Neural cell (in vitro differentiated cells): ENCODE measurements at regions not wholly inside any gene's neighbourhood (a gene's known extent, or its start where the extent isn't known, plus 50 kb on each side); places are given as distances from the start of the nearest gene placed in this dataset.

ENCODE experiments used
- H2AFZ ChIP-seq: fragments of 200-600, 300-800 bp; sonication (generic), shearing (Covaris generic); 2 replicates; pipeline ENCODE4 v1.6.0; 2014; ENCODE audit warnings: low read depth, mild to moderate bottlenecking, antibody characterized with exemption, low read length, moderate library complexity
- H3F3A ChIP-seq: fragments of 200-600 bp; shearing (Covaris generic); 2 replicates; pipeline ENCODE4 v1.6.1; 2016; ENCODE audit warnings: mild to moderate bottlenecking, moderate library complexity, mixed read lengths, antibody characterized with exemption, low read length; ENCODE audit not compliant: insufficient read depth, poor library complexity, severe bottlenecking
- H3K27ac ChIP-seq: fragments of 200-600, 300-800 bp; sonication (generic), shearing (Covaris generic); 2 replicates; pipeline ENCODE4 v1.5.1; 2014; ENCODE audit warnings: mild to moderate bottlenecking, low read length, moderate library complexity
- H3K27me3 ChIP-seq: fragments of 300-800, 200-600 bp; sonication (generic), shearing (Covaris generic); 2 replicates; pipeline ENCODE4 v1.6.0; 2014; ENCODE audit warnings: mild to moderate bottlenecking, low read depth, low read length, moderate library complexity; ENCODE audit not compliant: insufficient read depth
- H3K36me3 ChIP-seq: fragments of 300-800, 200-600 bp; sonication (generic), shearing (Covaris generic); 2 replicates; pipeline ENCODE4 v1.5.1; 2014; ENCODE audit warnings: mild to moderate bottlenecking, antibody characterized with exemption, low read length, moderate library complexity; ENCODE audit not compliant: insufficient read depth
- H3K4me2 ChIP-seq: fragments of 300-800, 200-600 bp; sonication (generic), shearing (Covaris generic); 2 replicates; pipeline ENCODE4 v1.6.0; 2014; ENCODE audit warnings: mild to moderate bottlenecking, low read length
- H3K4me3 ChIP-seq: fragments of 300-800, 200-600 bp; sonication (generic), shearing (Covaris generic); 2 replicates; pipeline ENCODE4 v1.5.1; 2014; ENCODE audit warnings: mild to moderate bottlenecking, low read length, moderate library complexity
- H3K79me2 ChIP-seq: fragments of 200-600 bp; shearing (Covaris generic); replicated peaks from 2 replicates; pipeline ENCODE4 v1.6.0; 2014; ENCODE audit warnings: mild to moderate bottlenecking, low read length, moderate library complexity; ENCODE audit not compliant: insufficient read depth
- H3K9ac ChIP-seq: fragments of 300-800, 200-600 bp; sonication (generic), shearing (Covaris generic); 2 replicates; pipeline ENCODE4 v1.6.1; 2016; ENCODE audit warnings: mild to moderate bottlenecking, low read length, mixed read lengths
- H3K9me2 ChIP-seq: fragments of 200-600 bp; shearing (Covaris generic); 2 replicates; pipeline ENCODE4 v1.6.1; 2016; ENCODE audit warnings: mild to moderate bottlenecking, low read length, mixed read lengths; ENCODE audit not compliant: insufficient read depth
- H3K9me3 ChIP-seq: fragments of 200-600, 300-800 bp; sonication (generic), shearing (Covaris generic); 2 replicates; pipeline ENCODE4 v1.6.1; 2016; ENCODE audit warnings: mild to moderate bottlenecking, mixed run types, low read length, moderate library complexity, mixed read lengths
- H4K20me1 ChIP-seq: fragments of 200-600 bp; shearing (Covaris generic); 2 replicates; pipeline ENCODE4 v1.6.1; 2016; ENCODE audit warnings: mild to moderate bottlenecking, mixed run types; ENCODE audit not compliant: insufficient read depth
- CTCF ChIP-seq: fragments of 450-650 bp; IDR thresholded peaks from 2 replicates; pipeline ENCODE4 v1.5.1; 2014; ENCODE audit warnings: antibody characterized with exemption, mild to moderate bottlenecking, moderate library complexity; ENCODE audit not compliant: poor library complexity, severe bottlenecking
- EP300 ChIP-seq: fragments of 450-650 bp; conservative IDR thresholded peaks from 2 replicates; pipeline ENCODE4 v1.6.1; 2014; ENCODE audit warnings: antibody characterized with exemption, mild to moderate bottlenecking, moderate library complexity; ENCODE audit not compliant: poor library complexity, severe bottlenecking
- EZH2 ChIP-seq: fragments of 200-600, 300-800 bp; shearing (Covaris generic), sonication (generic); IDR thresholded peaks from 2 replicates; pipeline ENCODE4 v1.6.1; 2014; ENCODE audit warnings: antibody characterized with exemption, low read length, borderline replicate concordance, mild to moderate bottlenecking; ENCODE audit not compliant: insufficient read depth, poor library complexity, severe bottlenecking
- MXI1 ChIP-seq: fragments of 450-650 bp; conservative IDR thresholded peaks from 2 replicates; pipeline ENCODE4 v1.6.1; 2014; ENCODE audit warnings: antibody characterized with exemption, mild to moderate bottlenecking; ENCODE audit not compliant: poor library complexity, severe bottlenecking
- POLR2AphosphoS5 ChIP-seq: IDR thresholded peaks from 2 replicates; pipeline ENCODE4 v1.6.1; 2012
- RAD21 ChIP-seq: fragments of 450-650 bp; conservative IDR thresholded peaks from 2 replicates; pipeline ENCODE4 v1.6.1; 2014; ENCODE audit warnings: antibody characterized with exemption, mild to moderate bottlenecking, moderate library complexity
- REST ChIP-seq: IDR thresholded peaks from 2 replicates; pipeline ENCODE4 v1.6.1; 2012; ENCODE audit warnings: borderline replicate concordance
- SMC3 ChIP-seq: fragments of 450-650 bp; conservative IDR thresholded peaks from 2 replicates; pipeline ENCODE4 v1.6.1; 2014; ENCODE audit warnings: antibody characterized with exemption, mild to moderate bottlenecking, moderate library complexity; ENCODE audit not compliant: poor library complexity
- TAF1 ChIP-seq: IDR thresholded peaks from 2 replicates; pipeline ENCODE4 v1.6.1; 2012; ENCODE audit warnings: low read depth

GRCh38 chr13:53775807-53776206 is 747.2 kb downstream of the OLFM4 start:
- H3K27ac ChIP-seq, result no peak overlapping the region
- no peaks in the 10 kb centered on the region for H3F3A ChIP-seq
- no peak overlapping the region for H3K4me2 ChIP-seq
- H3K79me2 ChIP-seq, result no peaks in the 10 kb centered on the region
- H3K9me3 ChIP-seq, result no peaks in the 10 kb centered on the region
- H3K36me3 ChIP-seq, result no peaks in the 10 kb centered on the region
- TF ChIP-seq EP300, result no peak
- no peak for TF ChIP-seq POLR2AphosphoS5
- no peak for TF ChIP-seq CTCF
- TF ChIP-seq MXI1, result no peak
- TF ChIP-seq EZH2, result no peak
- no peak overlapping the region for H3K9ac ChIP-seq
- H3K9me2 ChIP-seq, result no peaks in the 10 kb centered on the region
- H3K27me3 ChIP-seq, result no peaks in the 10 kb centered on the region
- no peak overlapping the region for H2AFZ ChIP-seq
- no peak overlapping the region for H3K4me3 ChIP-seq
- no peaks in the 10 kb centered on the region for H4K20me1 ChIP-seq

GRCh38 chr13:53778937-53779336 is 750.3 kb downstream of the OLFM4 start:
- Histone ChIP-seq H4K20me1 (no peaks in the 10 kb centered on the region), H3F3A (no peaks in the 10 kb centered on the region), H3K4me2 (no peak overlapping the region), H3K9me2 (no peaks in the 10 kb centered on the region), H3K79me2 (no peaks in the 10 kb centered on the region), H2AFZ (no peak overlapping the region), H3K4me3 (no peak overlapping the region), H3K27me3 (no peaks in the 10 kb centered on the region), H3K9me3 (no peaks in the 10 kb centered on the region), H3K9ac (no peak overlapping the region), H3K27ac (no peak overlapping the region), H3K36me3 (no peaks in the 10 kb centered on the region)
- peak; percentile 36 for TF ChIP-seq SMC3
- no peak for TF ChIP-seq POLR2AphosphoS5
- no peak for TF ChIP-seq TAF1
- TF ChIP-seq CTCF, result peak; percentile 48
- TF ChIP-seq EP300, result no peak
- peak; percentile 41 for TF ChIP-seq RAD21
- TF ChIP-seq EZH2, result no peak
- TF ChIP-seq REST, result no peak
- TF ChIP-seq MXI1, result no peak
